Colon (tissue), 2 donors: ENCODE measurements at regions not wholly inside any gene's neighbourhood (a gene's known extent, or its start where the extent isn't known, plus 50 kb on each side); places are given as distances from the start of the nearest gene placed in this dataset.

Experiments
- FAIRE-seq: peaks from 2 replicates; lab custom pipeline; 2012; peaks lifted over from hg19 to GRCh38; lab: Jason Lieb, UNC
- donor health status: control.
- donor health status: control.

DNA sequence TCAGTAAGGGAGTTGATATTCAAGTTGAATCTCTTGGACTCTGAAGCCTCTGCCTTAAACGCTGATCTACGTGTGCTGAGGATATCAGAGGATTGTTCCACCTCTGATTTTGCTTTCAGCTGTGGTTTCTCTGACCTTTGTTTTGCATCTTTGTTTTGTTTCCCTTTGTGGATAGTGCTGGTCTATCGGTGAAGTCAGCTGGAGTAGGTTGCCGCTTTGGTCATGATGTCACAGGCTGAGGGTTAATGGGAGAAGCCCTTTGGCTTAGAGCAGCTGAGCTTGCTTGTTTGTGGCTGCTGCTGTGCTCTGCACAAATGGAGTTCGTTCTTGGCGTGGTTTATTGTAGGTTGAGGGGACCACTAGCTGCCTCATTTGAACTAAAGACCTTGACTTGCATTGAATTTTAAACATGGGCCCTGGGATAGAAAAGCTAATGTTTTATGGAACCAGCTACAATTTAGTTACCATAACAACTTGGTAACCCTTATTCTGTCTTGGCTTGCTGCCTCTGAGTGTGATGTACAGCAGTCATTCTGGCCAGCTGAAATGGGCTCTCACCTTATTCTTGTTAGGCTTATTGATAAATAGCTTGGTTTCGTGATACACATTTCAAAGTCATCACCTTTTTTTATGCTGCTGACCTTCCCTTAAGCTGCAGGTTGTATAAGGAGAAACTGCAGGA, 284.5 kb upstream of the E2F7 start:
- no peak for FAIRE-seq

DNA sequence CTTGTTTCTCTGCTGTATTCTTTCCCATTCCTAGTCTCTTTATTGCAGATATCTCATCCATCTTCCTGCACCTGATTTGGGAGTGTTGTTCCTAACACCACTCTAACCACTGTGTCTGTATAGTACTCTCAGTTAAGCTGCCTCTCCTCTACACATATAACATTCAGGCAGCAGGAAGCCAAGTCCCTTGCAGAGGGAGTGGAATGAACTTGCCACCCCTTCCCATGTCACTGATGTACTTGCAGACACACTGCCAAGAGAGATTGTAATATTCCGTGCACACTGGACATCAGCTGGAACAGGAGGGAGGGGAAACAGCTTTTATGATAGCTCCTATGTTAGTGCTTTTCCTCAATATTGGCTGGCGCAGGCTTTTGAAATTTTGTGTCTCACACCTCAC, 281.6 kb upstream of the E2F7 start:
- FAIRE-seq: no peak

DNA sequence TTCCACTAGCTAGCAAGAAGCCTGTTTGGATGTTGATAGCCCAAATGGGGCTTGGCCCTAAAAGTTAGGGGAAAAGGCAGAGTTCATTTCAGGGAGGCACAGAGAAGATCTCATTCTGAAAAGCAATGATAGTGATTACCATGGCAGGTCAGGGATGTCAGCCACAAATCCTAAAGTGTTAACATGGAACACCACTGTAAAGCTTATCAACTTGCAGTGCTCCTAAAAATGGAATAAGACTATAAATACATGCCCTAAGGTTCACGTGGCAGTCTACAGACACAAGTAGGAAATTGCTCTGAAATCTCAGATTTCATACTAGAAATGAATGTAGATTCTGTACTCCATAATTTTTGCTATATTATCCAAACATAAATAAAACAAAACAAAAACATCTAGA, 280.0 kb upstream of the E2F7 start:
- FAIRE-seq: no peak

DNA sequence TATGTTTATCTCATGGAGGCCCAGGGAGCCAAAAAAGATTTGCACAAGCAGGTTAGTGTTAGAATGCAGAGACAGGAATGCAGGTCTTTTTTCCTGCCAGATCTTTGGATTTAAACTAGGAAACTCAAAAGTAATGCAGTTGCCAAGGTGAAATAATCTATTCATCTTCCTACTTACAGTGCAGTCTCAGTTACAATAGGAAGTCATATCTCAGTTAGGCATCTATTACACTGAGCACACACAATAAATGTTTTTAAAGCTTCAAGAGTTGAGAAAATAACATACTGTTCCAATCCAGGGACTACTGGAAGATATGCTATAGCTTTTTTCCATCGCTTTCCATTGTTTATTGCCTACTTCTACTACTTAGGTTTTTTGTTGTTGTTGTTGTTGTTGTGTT, 279.3 kb upstream of the E2F7 start:
- FAIRE-seq: no peak

DNA sequence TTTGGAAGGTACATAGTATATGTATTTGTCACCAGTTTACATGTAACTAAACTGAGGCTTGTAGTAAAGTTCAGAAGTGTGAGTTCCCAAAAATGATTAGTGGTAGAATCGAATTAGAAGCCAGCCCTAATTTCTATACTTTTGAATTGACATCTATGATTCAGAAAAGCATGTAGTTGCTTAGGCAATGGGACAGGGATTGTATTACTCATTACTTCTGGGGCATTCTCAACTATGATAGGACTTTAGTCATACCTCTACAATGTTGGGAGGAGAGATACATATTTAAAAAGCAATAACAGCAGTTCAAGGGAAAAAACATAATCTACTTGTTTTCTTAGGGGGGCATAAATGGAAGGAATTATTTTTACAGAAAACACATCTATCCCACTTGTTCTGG, 277.9 kb upstream of the E2F7 start:
- no peak for FAIRE-seq

DNA sequence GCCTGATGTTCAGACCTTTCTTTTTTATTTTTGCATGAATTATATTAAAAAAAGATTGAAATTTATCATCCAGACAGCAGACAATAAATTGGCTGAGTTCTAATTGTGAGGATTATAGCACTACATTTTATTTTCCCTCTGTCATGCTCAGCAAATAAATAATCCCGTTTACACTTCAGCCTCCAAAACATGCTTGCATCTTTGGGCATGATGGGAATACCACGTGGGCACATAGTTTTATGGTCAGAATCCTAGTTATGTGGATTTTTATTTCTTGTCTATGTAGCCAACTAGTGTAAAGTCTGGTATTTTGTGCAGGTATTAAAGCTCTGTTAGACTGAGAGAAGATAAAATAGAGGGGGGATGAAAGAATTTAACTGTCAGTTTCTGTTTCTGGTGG, 276.9 kb upstream of the E2F7 start:
- no peak for FAIRE-seq

DNA sequence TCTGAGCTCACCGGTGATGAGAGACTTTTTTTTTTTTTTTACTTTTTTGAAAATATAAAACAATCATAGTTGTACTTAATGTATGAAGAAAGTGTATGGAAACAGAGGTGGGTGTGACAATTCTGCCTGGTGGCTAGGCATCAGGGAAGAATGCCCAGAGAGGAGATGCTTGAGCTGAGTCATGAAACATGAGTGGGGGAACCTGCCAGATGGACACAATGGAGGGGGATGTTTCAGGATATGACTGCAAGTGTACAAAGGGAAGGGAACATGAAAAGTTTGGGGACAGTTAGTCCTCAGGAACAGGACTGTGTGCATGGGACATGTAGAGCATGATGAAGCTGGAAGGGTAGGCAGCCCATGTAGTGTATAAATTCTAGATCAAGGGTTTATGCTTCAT, 274.2 kb upstream of the E2F7 start:
- no peak for FAIRE-seq

DNA sequence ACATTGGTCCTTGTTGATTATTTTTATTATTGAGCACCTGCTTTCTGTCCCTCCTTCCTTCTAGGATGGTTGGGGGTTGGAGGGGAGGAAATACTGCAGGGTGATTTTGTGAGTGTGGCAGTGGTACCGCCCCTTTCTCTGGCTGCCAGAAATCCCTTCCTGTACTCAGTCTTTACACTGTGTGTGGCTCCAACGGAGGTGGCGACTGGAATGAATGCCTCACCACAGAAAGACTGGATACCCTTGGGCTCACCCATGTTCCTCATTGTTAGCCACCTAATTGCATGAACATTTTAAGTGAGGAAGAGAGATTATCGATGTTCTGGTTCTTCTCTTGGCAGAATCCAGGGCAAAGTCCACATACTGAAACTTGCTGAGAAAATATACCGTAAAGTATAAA, 272.0 kb upstream of the E2F7 start:
- no peak for FAIRE-seq

DNA sequence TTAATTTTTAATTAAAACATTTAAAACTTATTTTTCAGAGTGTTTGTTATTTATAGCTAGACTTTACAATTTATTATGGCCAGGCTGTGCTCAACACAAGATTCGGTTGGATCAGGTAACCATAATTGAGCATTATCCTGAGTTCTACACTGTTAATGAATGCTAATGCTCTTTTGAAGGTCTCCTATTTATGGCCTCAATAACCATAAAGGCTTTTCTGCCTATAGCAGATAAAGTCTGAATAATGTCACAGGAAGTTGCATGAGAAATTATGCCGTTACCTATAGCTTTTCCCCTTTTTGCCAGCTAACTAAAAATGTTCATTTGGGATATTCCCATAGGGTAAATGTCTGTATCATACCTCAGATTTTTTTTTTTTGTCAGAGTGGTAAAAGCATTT, 269.4 kb upstream of the E2F7 start:
- no peak for FAIRE-seq

DNA sequence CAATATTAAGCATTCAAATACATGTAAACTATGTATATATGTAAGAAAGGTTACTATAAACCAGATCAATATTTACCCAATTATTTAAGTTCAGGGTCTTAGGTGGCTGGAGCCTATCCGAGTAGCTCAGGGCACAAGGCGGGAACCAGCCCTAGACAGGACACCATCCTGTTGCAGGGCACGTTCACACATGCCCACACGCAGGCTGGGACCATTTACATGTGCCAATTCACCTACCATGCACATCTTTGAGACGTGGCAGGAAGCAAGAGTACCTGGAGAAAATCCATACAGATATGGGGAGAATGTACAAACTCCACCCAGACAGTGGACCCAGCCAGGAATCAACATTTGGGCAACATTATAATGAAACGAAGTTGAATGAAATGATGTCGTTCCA, 263.0 kb upstream of the E2F7 start:
- FAIRE-seq: no peak

DNA sequence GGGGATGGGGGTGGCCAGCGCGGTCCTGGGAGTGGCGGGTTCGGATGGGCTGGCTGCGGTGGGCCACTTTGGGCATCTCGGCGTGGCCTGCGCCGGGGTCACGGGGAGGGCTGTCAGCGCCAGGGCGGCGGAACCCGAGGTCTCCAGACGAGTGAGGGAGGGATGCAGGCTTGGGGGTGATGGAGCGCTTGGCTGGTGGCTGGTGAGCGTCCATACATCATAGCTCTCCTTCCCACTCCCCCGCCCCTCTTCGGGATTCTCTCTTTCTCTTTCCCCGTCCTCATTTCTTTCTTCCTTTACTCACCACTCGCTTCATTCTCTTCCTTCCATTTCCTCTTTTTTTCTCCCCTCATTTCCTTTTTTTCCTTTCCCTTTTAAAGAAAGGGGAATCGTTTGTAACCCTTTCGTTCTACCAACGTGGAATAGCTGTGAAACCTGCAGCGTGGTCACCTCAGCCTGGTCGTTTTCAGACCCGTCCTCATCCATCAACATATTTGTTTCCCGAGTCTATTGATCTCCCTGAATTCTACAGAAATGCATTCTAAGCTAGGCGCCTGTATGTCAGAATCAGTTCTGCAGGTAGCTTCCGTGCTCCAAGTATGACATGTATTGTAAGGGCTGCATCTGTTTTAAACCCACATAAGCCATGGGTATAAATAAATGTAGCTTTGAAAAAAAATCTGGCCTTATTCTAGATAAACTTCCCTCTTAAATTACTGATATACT, 260.3 kb upstream of the E2F7 start:
- FAIRE-seq: no peak

DNA sequence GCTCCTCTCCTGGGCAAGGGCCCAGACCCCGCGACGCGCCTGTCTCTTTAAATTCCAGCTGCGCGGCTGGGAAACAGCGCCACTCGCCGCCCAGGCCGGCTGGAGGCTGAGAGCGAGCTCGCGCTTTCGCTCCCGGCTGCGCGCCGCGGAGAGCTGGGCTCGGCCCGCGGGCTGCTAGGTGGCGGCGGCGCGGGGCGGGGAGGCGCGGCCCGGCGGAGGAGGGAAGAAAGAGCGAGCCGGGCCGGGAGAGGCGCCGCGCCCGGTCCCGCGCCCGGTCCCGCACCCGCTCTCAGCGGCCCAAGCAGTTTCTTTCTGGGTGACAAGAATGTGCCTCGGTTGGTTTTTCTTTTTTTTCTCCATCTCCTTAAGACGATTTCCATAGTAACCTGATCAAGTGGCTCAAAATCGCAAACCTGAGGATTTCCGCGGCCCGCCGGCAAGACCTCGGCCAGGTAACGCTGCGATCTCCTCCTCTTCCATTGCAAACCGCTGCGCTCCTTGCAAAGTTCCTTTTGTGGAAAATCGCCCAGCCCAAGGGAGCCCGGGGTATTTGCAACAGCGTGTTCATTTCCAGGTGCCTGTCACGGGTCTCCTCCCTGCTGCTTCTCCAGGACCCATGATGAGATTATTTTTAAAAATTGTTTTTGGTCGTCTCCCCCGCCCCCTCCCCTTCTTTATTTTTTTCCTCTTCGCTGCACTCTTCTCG, 259.5 kb upstream of the E2F7 start:
- FAIRE-seq: no peak

DNA sequence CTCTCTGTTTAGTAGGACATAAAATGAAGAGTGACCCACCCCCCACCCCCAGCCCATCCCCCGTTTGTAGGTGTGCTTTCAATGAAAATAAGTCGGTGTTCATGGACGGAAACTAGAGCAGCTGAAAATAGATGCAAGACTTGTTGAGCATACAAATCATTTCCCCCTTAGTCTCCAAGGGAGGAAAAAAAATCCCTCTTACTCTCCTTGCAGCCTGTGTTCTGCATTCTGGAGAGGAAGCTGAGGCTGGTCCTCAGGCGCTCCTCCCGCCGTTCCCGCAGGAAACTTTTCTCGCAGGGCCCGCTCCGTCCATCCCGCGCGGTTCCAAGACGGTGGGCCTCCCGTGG, 259.0 kb upstream of the E2F7 start:
- no peak for FAIRE-seq

DNA sequence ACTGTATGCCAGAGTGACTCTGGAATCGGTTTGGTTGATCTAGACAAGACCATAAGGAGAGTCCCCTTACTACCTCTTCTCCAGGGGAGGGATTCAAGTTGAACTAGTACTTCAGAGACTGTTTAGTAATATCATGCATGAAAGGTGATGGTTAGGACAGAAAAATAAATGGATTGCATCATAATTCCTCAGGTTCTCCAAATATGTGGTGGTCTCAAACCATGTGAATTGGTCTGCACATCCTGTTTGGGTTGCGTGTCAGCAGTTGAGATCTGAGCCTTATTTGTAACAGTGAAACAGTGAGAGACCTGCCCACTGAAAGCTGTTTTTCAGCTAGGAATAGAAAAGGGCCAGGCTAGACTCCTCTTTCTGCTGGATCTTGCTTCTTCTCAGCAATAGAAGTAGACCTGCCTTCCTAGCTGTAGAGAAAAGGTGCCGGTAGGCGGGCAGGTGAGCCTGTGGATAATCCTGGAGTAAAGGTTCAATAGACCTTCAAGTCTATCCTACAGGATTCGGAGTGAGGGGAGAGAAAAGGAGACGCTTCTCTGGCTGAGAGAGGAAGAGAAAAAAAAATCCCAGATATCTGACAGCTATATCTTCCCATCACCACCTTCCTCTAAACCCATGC, 258.5 kb upstream of the E2F7 start:
- no peak for FAIRE-seq

DNA sequence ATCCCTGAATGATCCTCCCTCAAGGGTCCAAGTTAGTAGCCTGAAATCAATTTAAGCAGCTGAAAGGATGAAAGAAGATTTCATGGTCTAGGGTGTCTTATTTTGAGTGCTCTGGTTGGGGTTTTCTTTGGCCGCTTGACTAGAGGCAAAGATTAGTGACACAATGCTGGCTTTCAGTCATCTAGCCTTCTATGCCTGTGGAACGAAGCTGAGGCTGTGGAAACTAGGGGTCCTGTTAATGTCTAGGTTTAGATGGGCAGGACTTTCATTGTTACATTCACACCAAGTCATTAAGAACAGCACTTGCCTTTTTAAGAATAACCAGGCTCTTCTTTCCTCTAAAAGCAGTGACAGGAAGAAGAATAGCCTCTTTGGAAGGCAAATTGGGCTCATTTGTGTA, 253.8 kb upstream of the E2F7 start:
- no peak for FAIRE-seq

DNA sequence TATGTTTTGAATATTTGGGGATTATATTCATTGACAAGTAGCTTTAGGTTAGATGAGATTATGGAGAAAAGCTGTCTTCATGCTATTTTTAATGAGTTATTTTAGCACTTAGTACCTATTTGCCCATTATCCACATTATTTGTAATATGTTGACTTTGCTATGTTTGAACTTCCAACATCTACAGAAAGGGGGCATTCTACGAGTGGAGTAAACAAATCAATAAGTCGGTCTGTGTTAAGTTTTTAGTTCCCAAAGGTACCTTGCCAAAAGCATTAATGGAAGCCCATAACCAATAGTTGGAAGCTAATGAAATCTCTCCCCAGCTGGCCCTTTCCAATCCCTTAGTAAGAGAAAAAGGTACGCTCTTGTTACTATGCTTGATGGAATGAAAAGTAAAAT, 250.0 kb upstream of the E2F7 start:
- no peak for FAIRE-seq

DNA sequence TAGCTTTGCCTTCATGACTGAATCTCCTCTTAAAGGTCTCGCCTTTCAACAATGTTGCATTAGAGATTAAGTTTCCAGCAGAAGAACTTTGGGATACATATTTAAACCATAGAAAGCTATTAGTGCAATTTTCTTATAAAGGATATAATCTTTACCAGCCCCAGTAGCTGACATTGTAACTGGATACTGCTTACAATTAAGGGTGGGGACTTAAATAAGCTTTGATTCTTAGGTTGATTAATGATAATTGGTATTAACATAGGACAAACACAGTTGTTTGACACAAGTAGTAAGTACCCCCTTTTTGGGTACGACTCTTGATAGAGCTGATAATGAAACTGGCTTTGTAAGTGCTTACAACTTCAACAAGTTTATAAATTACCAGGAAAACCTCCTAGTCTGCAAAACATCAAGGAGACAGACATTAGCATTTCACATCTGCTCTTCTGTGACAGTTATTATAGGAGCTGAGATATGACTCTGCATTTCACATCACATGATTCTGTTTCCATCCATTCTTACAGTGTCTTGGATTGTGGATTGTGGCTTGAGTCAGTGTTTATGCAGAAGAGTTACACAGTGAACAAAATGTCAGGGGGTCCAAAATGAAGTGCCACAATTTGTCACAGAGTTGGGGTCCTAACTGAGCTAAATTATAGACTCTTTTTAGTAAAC, 249.1 kb upstream of the E2F7 start:
- no peak for FAIRE-seq

DNA sequence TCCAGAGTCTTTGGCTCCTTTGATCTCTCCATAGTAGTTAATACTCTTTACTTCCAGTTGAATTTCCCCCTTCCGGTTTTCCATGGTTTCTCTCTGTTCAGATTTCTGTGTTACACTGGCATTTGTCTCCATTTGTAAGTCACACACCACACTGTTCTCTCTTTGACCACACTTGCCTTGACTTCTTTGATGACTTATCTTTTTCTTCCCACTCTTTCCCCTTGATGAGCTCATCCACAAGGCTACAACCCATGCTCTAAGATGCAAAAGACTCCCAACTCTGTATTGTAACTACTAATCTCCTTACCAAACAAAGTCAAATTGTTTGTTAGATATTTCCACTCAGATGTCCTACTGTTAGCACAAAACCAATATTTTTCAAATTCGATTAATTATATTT, 242.7 kb upstream of the E2F7 start:
- FAIRE-seq: no peak

DNA sequence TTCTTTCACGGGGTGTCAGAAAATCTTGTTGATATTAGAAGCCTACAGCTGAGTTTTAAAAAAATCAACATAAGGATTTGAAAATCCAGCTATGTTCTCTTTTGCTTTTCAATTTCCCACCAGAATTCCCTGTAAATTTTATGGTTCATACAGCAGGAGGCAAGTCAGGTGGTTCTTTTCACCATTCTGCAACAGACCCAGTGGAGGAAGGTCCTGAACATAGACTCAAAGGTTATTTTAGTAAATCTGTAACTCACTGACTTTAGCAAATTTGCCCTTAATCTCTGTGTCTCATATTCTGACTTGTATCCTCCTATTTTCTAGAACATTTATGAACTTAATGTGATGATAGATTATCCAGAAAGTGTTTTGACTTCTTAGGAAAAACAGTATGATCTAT, 235.4 kb upstream of the E2F7 start:
- FAIRE-seq: no peak

DNA sequence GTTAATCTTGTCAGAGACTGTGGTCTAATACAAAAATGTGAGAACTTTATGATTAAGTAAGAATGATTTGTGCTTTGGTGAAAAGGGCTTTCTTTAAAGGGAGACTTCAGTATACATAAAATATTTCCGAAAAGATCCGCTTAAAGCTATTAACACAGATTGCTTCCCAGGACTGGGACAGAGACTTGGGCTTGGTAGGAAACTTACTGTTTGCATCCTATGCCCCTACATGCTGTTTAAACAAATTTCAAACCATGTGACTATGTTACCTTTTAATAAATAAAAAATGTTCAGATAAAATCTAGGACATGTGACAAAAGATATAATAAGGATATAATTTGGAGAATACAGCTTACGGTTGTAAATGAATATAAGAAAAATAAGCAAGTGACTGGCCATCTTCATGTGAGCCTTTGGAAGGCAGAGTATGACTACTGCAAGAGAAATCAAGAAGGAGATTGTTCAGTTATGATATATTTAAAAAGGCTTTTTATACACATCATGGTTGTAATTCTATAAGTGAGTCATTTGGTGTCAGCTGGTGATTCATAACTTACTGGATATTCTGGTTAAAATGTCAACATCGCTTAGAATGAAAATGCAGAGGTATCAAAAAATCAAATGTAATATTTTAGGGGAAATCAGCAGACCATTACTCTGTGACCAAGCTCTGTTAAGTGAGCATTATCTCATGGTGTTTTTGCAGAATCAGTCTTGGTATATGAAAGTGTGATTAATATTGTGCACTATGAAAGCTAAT, 234.7 kb upstream of the E2F7 start:
- FAIRE-seq: no peak

DNA sequence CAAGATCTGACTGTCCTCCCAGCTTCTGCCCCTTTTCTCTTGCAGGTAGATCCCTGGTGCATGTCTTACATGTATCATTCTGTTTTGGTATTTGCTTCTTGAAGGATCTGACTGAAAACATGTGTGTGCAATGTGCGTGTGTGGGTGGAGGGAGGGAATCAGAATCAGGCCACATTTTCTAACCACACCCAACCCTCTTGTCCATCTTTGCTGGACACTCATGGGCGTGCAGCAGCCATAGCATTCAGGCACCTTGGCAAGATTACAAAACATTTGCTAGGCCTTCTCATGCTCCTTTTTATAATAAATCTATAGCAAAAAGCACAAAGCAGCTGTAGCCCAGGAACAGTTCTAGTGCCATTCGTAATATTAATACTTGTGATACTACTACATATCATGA, 233.6 kb upstream of the E2F7 start:
- FAIRE-seq: no peak

DNA sequence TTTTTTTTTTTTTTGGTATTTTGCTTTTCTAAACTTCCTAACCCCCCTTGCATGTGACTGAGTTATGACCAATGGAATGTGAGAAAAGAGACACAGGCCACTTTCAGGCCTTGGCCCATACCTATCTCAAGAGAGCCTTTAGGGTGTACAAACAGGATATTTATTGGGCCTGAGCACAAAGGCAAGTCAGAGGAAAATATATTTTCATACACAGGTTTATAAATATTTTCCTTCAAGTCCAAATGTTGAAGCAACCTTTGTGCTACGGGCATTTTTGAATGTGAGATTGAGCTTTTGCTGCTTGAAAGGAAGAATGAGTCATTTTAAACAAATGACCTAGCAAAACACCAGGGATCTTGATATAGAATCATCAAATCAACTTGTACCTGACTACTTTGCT, 228.6 kb upstream of the E2F7 start:
- FAIRE-seq: no peak
